ENCODE measurements at regions not wholly inside any gene's neighbourhood (a gene's known extent, or its start where the extent isn't known, plus 50 kb on each side); places are given as distances from the start of the nearest gene placed in this dataset.

DNA sequence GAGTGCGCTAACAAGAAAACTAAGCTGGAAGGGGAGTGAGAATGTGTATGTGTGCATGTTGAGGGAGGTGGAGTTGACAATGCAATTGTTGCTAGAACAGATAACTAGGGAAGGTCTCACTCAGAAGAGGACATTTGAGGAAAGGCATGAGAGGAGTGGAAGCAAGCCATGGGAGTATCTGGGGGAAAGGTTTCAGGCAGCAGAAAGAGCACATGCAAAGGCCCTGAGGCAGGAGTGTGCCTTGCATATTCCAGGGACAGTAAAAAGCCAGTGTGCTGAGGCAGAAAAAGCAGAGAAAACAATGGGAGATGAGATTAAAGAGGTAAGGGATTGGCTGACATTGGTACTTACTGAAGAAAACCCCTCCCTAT is 149.6 kb upstream of the ADO start:
- TF ChIP-seq ZNF660 (tag by site-specific recombination; IDR thresholded peaks at IDR 0.05) (no peak), ZNF274 (IDR thresholded peaks at IDR 0.05; ENCODE audit: low read length) (no peak), ZNF274 (tag by site-specific recombination; IDR thresholded peaks at IDR 0.05; ENCODE audit: borderline replicate concordance) (no peak), ZNF426 (tag by site-specific recombination; IDR thresholded peaks at IDR 0.05) (no peak), MEIS1 (CRISPR knock-in tag; IDR thresholded peaks at IDR 0.05; ENCODE audit: borderline replicate concordance) (no peak)
- TF ChIP-seq, protein P1, sequence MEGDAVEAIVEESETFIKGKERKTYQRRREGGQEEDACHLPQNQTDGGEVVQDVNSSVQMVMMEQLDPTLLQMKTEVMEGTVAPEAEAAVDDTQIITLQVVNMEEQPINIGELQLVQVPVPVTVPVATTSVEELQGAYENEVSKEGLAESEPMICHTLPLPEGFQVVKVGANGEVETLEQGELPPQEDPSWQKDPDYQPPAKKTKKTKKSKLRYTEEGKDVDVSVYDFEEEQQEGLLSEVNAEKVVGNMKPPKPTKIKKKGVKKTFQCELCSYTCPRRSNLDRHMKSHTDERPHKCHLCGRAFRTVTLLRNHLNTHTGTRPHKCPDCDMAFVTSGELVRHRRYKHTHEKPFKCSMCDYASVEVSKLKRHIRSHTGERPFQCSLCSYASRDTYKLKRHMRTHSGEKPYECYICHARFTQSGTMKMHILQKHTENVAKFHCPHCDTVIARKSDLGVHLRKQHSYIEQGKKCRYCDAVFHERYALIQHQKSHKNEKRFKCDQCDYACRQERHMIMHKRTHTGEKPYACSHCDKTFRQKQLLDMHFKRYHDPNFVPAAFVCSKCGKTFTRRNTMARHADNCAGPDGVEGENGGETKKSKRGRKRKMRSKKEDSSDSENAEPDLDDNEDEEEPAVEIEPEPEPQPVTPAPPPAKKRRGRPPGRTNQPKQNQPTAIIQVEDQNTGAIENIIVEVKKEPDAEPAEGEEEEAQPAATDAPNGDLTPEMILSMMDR (tag by site-specific recombination; IDR thresholded peaks at IDR 0.05), result no peak
- TF ChIP-seq, protein P2, sequence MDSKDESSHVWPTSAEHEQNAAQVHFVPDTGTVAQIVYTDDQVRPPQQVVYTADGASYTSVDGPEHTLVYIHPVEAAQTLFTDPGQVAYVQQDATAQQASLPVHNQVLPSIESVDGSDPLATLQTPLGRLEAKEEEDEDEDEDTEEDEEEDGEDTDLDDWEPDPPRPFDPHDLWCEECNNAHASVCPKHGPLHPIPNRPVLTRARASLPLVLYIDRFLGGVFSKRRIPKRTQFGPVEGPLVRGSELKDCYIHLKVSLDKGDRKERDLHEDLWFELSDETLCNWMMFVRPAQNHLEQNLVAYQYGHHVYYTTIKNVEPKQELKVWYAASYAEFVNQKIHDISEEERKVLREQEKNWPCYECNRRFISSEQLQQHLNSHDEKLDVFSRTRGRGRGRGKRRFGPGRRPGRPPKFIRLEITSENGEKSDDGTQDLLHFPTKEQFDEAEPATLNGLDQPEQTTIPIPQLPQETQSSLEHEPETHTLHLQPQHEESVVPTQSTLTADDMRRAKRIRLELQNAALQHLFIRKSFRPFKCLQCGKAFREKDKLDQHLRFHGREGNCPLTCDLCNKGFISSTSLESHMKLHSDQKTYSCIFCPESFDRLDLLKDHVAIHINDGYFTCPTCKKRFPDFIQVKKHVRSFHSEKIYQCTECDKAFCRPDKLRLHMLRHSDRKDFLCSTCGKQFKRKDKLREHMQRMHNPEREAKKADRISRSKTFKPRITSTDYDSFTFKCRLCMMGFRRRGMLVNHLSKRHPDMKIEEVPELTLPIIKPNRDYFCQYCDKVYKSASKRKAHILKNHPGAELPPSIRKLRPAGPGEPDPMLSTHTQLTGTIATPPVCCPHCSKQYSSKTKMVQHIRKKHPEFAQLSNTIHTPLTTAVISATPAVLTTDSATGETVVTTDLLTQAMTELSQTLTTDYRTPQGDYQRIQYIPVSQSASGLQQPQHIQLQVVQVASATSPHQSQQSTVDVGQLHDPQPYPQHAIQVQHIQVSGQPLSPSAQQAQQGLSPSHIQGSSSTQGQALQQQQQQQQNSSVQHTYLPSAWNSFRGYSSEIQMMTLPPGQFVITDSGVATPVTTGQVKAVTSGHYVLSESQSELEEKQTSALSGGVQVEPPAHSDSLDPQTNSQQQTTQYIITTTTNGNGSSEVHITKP (tag by site-specific recombination; IDR thresholded peaks at IDR 0.05), result no peak
- TF ChIP-seq, protein P3, sequence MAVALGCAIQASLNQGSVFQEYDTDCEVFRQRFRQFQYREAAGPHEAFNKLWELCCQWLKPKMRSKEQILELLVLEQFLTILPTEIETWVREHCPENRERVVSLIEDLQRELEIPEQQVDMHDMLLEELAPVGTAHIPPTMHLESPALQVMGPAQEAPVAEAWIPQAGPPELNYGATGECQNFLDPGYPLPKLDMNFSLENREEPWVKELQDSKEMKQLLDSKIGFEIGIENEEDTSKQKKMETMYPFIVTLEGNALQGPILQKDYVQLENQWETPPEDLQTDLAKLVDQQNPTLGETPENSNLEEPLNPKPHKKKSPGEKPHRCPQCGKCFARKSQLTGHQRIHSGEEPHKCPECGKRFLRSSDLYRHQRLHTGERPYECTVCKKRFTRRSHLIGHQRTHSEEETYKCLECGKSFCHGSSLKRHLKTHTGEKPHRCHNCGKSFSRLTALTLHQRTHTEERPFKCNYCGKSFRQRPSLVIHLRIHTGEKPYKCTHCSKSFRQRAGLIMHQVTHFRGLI (tag by site-specific recombination; IDR thresholded peaks at IDR 0.05), result no peak
- TF ChIP-seq, protein P4, sequence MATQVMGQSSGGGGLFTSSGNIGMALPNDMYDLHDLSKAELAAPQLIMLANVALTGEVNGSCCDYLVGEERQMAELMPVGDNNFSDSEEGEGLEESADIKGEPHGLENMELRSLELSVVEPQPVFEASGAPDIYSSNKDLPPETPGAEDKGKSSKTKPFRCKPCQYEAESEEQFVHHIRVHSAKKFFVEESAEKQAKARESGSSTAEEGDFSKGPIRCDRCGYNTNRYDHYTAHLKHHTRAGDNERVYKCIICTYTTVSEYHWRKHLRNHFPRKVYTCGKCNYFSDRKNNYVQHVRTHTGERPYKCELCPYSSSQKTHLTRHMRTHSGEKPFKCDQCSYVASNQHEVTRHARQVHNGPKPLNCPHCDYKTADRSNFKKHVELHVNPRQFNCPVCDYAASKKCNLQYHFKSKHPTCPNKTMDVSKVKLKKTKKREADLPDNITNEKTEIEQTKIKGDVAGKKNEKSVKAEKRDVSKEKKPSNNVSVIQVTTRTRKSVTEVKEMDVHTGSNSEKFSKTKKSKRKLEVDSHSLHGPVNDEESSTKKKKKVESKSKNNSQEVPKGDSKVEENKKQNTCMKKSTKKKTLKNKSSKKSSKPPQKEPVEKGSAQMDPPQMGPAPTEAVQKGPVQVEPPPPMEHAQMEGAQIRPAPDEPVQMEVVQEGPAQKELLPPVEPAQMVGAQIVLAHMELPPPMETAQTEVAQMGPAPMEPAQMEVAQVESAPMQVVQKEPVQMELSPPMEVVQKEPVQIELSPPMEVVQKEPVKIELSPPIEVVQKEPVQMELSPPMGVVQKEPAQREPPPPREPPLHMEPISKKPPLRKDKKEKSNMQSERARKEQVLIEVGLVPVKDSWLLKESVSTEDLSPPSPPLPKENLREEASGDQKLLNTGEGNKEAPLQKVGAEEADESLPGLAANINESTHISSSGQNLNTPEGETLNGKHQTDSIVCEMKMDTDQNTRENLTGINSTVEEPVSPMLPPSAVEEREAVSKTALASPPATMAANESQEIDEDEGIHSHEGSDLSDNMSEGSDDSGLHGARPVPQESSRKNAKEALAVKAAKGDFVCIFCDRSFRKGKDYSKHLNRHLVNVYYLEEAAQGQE (tag by site-specific recombination; IDR thresholded peaks at IDR 0.05), result no peak
